SK-N-SH (cell line): ENCODE measurements at regions not wholly inside any gene's neighbourhood (a gene's known extent, or its start where the extent isn't known, plus 50 kb on each side); places are given as distances from the start of the nearest gene placed in this dataset.

ENCODE experiments used
- CTCF ChIP-seq: fragments of 200-600 bp; sonication (generic); IDR thresholded peaks from 2 replicates; pipeline ENCODE4 v1.6.1; 2017; ENCODE audit warnings: antibody characterized with exemption, mild to moderate bottlenecking, moderate library complexity
- MXI1 ChIP-seq: IDR thresholded peaks from 2 replicates; pipeline ENCODE4 v1.6.1; 2012; ENCODE audit warnings: mild to moderate bottlenecking, low read depth, low read length, improper control_type of control experiment
- RAD21 ChIP-seq: IDR thresholded peaks from 2 replicates; pipeline ENCODE4 v1.6.1; 2012; ENCODE audit warnings: mild to moderate bottlenecking, low read length
- RXRA ChIP-seq: IDR thresholded peaks from 2 replicates; pipeline ENCODE4 v1.4.0; 2012; ENCODE audit warnings: low read depth, mild to moderate bottlenecking, borderline replicate concordance
- SIN3A ChIP-seq: IDR thresholded peaks from 2 replicates; pipeline ENCODE4 v1.6.1; 2012; ENCODE audit warnings: low read depth, mild to moderate bottlenecking, low read length, moderate library complexity, borderline replicate concordance
- ZBTB33 ChIP-seq: IDR thresholded peaks from 2 replicates; pipeline ENCODE4 v1.4.0; 2012; ENCODE audit warnings: low read depth, borderline replicate concordance
- TF ChIP-seq, protein P1 (sequence below): IDR thresholded peaks from 2 replicates; pipeline ENCODE4; 2012

- no peak for TF ChIP-seq CTCF
- TF ChIP-seq ZBTB33, result no peak
- TF ChIP-seq, protein P1, sequence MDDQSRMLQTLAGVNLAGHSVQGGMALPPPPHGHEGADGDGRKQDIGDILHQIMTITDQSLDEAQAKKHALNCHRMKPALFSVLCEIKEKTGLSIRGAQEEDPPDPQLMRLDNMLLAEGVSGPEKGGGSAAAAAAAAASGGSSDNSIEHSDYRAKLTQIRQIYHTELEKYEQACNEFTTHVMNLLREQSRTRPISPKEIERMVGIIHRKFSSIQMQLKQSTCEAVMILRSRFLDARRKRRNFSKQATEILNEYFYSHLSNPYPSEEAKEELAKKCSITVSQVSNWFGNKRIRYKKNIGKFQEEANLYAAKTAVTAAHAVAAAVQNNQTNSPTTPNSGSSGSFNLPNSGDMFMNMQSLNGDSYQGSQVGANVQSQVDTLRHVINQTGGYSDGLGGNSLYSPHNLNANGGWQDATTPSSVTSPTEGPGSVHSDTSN, result no peak
- no peak for TF ChIP-seq RAD21
- no peak for TF ChIP-seq SIN3A
- no peak for TF ChIP-seq RXRA
- TF ChIP-seq MXI1, result no peak
Observed at GRCh38 chr2:47629501-47630460, 59.0 kb upstream of the KCNK12 start.
